NCI-H524 treated with DMSO at 0.1 percent for 48 hours (cell line): ENCODE measurements at regions not wholly inside any gene's neighbourhood (a gene's known extent, or its start where the extent isn't known, plus 50 kb on each side); places are given as distances from the start of the nearest gene placed in this dataset.
"Not testable (repeated sequence)": the region's sequence is repeated elsewhere in the genome, so short reads cannot be mapped to it uniquely, and the experiment has no call there.

Source experiments
- DNase-seq: peaks from one replicate; lab custom pipeline; 2025; lab: John Stamatoyannopoulos, UW

GRCh38 chr2:239548451-239548871 lies 147.6 kb upstream of the HDAC4 start:
- DNase-seq, result no peak

- DNase-seq, result not testable (repeated sequence)
Measured at GRCh38 chr2:239547140-239547539, 146.3 kb upstream of the HDAC4 start.

GRCh38 chr2:239546541-239546940 lies 145.7 kb upstream of the HDAC4 start:
- DNase-seq, result no peak

- no peak for DNase-seq
Measured at GRCh38 chr2:239545741-239546392, 145.0 kb upstream of the HDAC4 start.

- DNase-seq, result no peak
Measured at GRCh38 chr2:239544918-239545465, 144.2 kb upstream of the HDAC4 start.

- no peak for DNase-seq
Measured at GRCh38 chr2:239544143-239544917, 143.5 kb upstream of the HDAC4 start.

GRCh38 chr2:239543702-239544101 lies 142.9 kb upstream of the HDAC4 start:
- DNase-seq, result no peak

GRCh38 chr2:239540174-239540573 lies 139.4 kb upstream of the HDAC4 start:
- no peak for DNase-seq

- no peak for DNase-seq
Measured at GRCh38 chr2:239539776-239540100, 138.9 kb upstream of the HDAC4 start.

- DNase-seq, result no peak
Measured at GRCh38 chr2:239539083-239539775, 138.4 kb upstream of the HDAC4 start.

GRCh38 chr2:239538357-239539052 lies 137.7 kb upstream of the HDAC4 start:
- no peak for DNase-seq

- no peak for DNase-seq
Measured at GRCh38 chr2:239537633-239538356, 137.0 kb upstream of the HDAC4 start.

GRCh38 chr2:239536186-239536585 lies 135.4 kb upstream of the HDAC4 start:
- no peak for DNase-seq

GRCh38 chr2:239535413-239536144 lies 134.8 kb upstream of the HDAC4 start:
- DNase-seq, result no peak

GRCh38 chr2:239534581-239535412 lies 134.0 kb upstream of the HDAC4 start:
- no peak for DNase-seq

- no peak for DNase-seq
Measured at GRCh38 chr2:239533569-239534316, 132.9 kb upstream of the HDAC4 start.

- no peak for DNase-seq
Measured at GRCh38 chr2:239532859-239533258, 132.0 kb upstream of the HDAC4 start.

- no peak for DNase-seq
Measured at GRCh38 chr2:239532250-239532649, 131.4 kb upstream of the HDAC4 start.
